GM19023 (cell line): ENCODE measurements at regions not wholly inside any gene's neighbourhood (a gene's known extent, or its start where the extent isn't known, plus 50 kb on each side); places are given as distances from the start of the nearest gene placed in this dataset.

ENCODE experiments used
- ATAC-seq: cut with Tn5 transposase; IDR thresholded peaks from one replicate; pipeline ENCODE4 v1.9.1; 2021; ENCODE audit warnings: mild to moderate bottlenecking, moderate library complexity; ENCODE audit not compliant: unreplicated experiment

DNA sequence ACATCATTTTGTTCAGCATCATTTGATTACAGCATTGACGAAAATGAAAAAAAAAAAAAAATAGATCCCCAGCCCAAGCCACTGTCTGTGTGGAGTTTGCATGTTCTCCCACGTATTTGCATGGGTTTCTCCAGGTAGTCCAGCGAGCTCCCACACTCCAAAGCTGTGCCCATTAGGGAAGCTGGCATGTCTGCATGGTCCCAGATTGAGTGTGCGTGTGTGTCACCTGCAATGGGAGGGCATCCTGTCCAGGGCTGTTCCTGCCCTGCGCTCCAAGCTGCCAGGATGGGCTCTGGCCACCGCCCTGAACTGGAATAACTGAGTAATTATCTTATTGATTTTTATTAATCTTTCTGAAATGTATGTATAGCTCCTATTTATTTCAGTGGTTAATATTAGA, 88.6 kb downstream of the KLF12 start:
- ATAC-seq, result no peak

DNA sequence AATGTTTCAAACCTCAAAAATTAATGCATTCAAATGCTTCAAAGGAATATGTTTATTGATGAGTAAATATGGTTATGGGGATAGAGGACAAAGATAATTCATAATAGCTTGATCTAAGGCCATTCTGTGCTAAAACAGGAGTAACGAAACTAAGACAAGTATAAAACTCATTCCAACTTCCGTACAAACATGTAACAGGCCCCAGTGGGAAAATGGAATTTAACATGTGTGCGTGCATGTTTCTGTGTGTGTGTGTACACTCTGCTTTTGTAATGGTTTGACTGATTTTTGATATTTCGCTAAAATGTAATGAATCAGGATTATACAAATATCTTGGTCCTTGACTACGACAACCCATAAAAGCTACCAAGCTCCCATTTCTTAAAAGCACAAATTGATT, 91.0 kb downstream of the KLF12 start:
- ATAC-seq, result no peak

DNA sequence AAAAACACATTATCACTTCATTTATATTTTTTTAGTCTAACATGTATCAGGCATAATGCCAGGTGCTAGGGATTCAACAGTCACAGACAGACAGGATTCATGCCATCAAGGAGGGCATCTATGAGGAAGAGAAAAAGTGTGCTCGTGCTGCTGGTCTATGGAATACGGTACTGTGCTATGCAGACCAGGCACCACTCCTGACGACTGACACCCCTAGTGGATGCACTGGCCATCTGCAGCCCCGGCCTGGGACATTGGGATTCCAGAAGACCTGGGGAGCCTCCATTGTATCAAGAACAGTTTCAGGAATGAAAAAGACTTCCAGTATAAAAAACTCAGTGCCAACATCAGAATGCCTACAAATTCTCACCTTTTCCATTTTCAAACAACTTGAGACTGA, 94.0 kb downstream of the KLF12 start:
- no peak for ATAC-seq

DNA sequence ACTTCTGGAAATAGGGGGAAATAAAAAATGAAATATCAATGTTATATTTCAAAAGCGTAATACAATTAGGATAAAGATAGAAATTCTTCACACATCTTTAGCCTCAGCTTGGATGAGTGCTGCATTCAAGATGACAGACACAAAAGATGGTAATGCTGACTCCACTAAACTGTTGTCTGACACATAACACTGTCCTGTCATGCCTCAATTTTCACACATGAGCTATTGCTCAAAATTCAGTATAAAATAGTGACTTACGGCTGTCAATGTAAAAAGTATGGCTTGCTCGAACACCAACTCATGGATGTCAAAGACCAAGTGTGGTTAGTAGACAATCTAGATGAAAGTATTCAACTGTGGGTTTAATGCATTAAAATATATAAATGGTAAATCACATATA, 94.5 kb downstream of the KLF12 start:
- ATAC-seq, result no peak

DNA sequence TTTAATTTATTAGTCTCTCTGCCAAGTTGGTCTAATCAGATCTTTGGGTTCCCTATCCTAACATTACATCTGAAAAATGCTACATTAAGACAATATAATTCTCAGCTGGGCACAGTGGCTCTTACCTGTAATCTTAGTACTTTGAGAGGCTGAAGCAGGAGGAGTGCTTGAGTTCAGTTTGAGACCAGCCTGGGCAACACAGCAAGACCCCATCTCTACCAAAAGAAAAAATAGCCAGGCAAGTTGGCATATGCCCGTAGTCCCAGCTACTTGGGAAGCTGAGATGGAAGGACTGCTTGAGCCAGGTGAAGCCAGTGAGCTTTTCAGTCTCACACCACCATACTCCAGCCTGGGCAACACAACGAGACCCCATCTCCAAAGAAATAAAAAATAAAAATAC, 95.0 kb downstream of the KLF12 start:
- ATAC-seq, result no peak

DNA sequence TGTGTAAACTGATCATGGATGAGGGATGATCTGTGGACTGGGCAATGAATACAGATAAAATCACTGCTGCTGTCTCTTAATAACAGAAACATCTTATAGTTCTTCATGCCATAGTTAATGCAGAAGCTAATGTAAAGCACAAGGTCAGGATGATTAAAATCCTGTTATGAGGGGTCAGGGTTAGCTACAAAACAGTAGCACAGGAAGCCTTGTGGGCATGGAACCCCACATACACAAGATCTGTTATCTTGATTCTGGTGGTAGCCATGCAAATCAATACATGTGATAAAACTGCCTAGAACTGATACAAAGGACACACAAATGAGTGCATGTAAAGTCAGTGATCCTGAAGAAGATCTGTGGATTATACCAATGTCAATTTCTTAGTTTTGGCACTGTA, 96.4 kb downstream of the KLF12 start:
- no peak for ATAC-seq

DNA sequence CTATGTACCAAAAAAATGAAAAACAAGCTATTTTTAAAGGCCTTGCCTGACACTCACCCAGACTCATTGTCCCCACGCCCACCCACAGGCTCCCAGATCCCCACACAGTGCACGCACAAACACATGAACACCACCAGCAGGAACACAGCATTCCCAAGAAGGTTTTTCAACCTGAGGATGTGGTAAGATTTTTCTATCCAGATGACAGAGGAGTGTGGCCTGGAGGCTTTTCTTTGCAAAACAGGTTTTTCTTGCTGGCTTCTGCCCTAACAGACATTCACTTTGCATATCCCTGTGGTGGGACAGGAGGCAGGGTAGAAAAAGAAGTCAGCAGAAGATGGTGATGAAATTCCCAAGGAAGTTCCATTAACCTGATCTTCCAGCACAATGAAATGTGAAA, 97.8 kb downstream of the KLF12 start:
- no peak for ATAC-seq

DNA sequence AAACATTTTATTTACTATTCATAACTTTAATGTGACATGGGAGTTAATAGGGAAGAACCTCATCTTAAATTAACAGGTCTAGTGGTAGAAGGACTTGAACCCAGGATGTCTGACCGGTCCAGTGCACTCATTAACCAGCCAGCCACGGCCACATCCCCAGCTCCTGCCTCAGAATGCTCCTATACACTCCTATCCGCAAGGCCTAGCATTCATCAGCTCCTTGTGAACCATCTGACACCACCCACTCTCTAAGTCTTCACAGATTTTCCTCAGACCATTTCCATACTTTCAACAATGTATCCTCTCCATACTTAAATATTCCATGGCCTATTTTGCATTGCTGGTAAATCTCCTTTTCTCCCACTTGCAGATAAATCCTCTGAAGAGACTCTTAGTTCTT, 98.3 kb downstream of the KLF12 start:
- no peak for ATAC-seq

DNA sequence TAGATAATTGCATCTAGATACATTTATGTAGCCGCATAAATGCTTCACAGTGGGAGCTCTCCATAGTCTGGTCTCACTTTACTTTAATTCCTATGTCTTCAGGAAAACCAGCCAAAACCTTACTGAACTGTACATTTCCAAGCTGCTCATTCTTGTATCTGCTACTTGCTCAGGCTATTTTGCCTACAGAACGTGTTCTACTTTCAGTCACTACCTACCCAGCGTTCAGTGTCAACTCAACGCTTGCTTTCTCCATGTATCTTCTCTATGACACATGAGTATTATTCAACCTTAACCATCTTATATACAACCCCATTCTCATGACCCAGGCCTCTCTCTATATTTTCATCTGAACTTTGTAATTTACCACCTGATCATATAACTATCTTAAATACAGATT, 101.9 kb downstream of the KLF12 start:
- ATAC-seq, result no peak

DNA sequence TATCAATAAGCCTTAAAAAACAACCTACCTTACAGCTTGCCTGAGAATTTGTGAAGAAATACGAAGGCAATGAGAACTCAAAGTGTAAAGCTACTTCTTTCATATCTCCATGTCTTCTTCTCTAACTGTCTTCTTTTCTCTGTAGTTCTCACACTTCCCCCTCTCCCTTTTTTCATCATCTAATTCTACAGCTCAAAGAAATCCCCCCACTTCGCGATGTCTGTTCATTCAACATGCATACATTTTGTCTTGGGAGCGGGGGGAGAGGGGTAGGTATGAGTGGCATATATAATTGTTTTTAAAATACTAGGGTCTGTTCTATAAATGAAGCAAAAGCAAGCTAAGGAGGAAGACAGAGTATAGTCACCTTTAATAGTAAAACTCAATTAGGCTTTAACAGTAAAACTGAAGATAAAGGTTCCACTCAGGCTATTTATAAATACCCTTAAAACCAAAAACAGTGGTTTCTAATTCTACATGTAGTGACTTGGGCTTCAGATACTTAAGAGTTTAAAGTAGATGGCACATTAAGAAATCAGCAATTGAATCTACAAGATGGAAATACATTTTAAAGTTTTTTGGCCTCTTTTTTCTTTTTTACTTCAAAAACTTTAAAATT, 106.9 kb downstream of the KLF12 start:
- ATAC-seq, result peak; percentile 38

DNA sequence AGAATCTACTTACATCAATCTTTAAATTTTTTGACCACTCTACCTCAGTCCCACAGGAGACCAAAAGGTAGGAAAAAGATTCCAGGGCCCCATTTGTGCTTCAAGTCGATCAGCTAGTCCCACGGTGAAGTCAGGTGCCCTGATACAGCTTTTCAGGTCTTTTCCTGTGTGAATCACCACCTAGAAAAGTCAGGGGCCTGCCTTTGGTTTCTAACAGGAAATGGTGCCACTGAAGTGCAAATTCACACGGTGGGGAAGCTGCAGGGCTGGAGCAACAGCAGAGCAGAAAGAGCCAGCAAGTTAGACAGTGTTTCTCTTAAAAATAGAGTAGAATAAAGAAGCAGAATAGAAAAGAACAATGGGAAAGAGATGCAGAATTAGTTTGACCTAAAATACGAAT, 107.5 kb downstream of the KLF12 start:
- ATAC-seq, result peak; percentile 89

DNA sequence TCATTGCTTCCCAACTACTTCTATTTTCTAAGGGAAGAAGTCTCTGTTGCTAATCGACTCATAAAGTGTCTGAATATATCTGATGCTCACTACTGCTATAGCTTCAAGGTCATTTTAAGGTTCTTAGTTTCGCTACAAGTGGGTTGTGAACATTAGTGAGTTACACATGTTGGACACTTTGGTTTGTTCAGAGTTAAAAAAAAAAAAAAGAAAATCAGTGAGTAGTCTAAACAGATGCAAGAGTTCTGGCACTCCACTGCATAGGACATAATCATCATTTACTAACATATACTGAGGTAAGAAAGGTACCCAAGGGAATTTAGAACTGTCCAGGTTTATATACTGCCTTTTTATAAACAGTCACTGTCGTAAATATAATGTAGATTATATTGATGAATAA, 108.8 kb downstream of the KLF12 start:
- ATAC-seq, result no peak

DNA sequence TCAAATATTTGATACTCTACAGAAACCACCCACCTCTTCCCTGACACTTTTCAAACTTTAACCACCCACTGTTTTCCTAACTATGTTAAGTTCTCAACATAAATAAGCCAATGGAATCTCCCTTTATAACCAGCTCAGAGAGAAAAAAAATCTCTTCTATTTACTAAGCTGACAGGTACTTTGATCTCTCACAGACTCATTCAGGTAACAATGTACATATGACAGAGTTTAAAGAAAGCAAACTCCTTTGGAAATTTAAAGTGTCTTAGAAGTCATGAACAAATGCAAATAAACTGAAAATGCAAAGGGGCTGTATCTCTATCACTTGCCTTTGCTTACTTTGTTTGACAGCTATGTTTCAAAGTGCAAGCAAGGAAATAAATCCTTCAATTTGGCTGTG, 109.3 kb downstream of the KLF12 start:
- no peak for ATAC-seq

DNA sequence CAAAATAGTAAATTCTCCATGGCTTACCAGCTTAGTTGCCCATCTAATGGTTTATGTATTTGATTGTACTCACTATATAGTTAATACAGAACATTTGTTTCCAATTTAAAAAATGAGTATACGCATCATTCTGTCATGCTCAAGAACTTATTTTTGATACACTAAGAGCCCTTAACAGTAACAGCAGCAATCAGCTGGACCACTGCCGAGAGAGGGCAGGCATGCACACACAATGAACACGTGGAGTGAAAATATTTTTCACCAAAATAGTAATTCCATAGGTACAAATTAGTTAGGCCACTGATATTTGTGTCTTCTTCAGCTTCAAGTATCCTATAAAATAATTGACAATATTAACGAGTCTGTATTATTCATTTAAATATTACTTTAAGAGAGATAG, 109.9 kb downstream of the KLF12 start:
- no peak for ATAC-seq

DNA sequence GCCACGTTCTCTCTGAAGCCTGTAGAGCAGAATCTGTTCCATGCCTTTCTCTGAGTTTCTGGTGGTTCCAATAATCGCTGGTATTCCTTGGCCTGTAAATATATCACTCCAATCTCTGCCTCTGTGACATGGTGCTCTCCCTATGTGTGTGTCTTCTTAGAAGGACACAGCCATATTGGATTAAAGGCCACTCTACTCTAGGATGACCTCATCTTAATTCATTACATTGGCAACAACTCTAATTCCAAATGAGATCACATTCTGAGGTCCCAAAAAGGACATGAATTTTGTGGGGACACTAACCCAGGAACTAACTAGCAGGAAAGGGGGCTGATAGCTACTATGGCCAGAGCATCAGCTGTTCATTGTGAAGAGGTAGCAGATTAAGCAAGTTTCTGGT, 110.7 kb downstream of the KLF12 start:
- no peak for ATAC-seq

DNA sequence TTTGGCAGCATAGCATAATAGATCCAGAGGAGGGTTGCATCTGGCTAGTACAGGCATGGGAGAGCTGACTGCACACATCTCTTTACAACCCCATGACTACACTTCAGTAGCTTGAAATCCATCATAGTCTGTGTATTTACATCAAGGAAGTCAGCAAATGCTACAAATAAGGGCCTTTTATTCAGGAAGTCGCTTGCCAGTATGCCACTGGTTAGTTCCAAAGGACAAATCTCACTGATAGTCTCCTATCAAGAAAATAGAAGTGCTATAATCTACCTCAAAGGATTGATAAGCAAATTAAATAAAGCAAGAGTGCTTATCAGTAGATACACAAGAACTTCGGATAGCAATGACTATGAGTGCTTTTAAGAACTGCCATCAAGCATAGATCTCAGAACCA, 112.7 kb downstream of the KLF12 start:
- ATAC-seq, result no peak

DNA sequence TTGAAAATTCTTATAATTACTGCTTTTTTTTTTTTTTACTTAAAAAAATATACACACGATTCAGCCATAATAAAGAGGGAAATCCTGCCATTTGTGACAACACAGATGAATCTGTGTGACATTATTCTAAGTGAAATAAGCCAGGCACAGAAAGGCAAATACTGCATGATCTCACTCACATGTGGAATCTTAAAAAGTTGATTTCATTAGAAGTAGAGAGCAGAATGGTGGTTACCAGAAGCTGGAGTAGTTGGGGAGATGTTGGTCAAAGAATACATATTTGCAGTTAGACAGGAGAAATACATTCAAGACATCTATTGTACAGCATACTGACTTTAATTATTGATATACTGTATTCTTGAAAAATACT, 116.2 kb downstream of the KLF12 start:
- no peak for ATAC-seq

DNA sequence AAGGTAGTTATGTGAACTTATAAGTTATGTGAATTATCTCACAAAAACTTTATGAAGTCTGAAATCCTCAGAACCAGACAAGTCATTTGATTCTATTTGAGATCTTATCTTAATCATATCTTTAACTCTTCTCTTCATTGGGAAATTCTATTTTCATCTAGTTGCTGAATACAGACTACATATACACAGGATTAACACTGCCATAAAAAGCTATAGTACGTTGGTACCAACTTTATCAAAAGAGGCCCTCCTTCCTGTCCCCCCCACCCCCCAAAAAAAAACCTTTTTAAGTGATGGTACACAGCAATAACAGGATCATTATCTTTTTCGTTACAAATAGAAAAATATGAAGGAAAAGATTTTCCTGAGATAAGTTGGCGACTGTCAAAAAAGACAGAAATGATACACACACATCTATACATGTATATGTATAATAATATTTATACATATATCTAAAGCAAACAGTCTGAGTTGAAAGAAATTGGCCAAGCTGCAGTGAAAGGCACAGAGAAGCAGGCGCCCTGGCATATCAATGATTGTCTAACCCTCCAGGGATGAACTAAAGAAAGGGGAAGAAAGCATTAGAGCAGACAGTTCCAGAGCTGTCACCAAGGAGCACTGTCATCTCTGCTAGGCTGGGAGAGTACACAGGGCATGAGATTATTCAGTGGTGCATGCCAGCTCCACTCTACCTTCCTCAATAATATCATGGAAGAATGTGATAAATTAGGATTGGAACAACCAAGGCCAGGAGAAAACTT, 116.7 kb downstream of the KLF12 start:
- ATAC-seq, result no peak

DNA sequence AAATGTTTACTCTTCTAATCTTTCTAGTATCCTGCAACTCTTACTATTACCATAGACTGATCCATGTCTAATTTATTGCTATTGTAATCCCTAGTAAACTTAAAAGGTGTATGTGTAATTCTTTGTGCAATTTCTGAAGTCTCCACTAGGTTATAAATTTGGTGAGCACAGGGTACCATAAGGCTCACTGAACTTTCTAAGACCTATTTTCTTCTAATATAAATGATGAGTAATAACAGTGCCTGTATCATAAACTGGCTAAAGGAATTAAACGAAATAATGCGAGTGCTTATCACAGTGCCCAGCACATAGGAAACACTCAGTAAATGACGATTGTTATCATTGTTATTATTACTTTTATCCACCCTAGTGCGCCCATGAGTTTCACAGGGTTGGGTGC, 119.1 kb downstream of the KLF12 start:
- no peak for ATAC-seq

DNA sequence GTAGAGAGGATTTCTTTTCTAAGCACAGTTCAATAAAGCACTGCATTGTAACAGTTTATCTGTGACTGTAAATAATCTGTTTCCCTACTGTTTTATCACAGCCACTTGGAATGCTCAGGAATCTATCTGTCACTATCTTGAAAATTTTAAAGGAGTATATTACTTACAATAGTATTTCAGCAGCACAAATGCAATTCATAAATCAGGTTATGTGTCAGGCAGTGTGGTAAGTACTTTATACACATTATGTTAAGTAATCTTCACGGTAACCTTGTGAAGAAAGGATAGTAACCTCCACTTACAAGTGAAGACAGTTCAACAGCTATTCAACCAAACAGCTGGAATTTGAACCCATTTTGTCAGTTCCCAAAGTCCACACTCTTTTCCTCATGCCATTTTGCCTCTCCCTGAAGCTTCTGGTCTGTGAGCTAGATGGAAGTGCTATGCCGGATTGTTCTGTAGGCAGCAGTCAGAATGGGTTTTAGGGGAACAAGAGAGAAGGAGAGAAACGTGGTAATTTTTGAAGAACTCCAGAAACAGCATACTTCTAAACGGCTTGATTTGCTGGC, 125.0 kb downstream of the KLF12 start:
- ATAC-seq, result no peak

DNA sequence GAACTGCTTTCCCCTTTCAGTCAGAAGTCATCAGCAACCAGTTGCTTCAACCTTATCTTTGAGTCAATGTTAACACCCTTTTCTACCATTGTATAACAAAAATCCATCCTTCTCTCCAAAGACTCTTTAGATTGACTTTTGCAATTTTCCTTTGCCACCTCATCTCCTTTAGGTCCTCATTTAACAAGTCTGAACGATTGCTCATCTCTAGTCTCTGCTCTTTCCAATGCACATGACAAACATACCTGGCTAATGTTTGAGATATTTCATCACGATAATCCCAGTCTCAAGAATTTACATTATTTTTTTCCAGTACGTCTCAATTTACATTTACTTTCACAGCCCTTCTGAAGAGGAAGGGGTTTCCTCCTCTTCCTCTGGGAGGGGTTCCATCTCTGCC, 127.5 kb downstream of the KLF12 start:
- ATAC-seq, result no peak

DNA sequence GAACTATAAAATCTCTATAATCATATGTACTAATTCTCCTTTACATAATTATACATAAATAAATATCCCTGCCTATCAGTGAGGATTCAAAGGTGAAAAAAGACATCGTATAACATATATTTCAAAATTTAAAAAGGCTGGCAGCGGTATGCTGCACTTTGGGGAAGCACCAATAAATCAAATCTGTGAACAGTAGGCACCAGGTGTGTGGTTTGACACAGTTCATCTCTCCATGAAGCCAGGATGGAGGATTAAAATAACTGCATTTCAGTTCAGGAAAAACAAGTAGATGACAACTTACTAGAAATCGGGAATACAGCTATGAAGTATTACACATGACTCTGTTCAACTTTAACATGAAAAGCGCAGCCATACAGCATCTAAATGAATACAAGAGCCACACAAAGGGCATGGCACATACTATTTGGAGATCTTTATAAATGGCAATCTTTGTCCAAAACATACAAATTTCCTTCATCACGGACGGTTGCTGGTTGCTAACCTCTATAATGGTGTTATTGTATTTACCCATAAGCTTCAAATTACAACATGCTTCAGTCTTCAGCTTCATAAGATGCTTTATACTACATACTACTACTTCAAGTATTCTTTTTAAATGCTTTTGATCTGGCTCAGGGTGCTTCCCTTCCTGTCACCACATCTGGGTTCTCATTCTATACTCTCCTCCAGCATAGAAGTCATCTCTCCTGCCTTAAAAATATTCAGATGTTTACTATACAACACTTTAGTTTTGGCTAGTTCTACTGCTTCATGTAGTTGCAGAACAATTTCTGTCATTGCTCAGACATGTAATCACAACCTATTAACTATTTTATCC, 128.7 kb downstream of the KLF12 start:
- no peak for ATAC-seq
